Medulla oblongata (tissue), 1 donor: ENCODE measurements at regions not wholly inside any gene's neighbourhood (a gene's known extent, or its start where the extent isn't known, plus 50 kb on each side); places are given as distances from the start of the nearest gene placed in this dataset.
A peak's percentile ranks its signal among the peaks of the same experiment; 100 is the strongest.

Experiments used
- DNase-seq: peaks from one replicate; pipeline ENCODE4 v3.0.0-alpha.2; 2015; ENCODE audit errors: extremely low spot score

DNA sequence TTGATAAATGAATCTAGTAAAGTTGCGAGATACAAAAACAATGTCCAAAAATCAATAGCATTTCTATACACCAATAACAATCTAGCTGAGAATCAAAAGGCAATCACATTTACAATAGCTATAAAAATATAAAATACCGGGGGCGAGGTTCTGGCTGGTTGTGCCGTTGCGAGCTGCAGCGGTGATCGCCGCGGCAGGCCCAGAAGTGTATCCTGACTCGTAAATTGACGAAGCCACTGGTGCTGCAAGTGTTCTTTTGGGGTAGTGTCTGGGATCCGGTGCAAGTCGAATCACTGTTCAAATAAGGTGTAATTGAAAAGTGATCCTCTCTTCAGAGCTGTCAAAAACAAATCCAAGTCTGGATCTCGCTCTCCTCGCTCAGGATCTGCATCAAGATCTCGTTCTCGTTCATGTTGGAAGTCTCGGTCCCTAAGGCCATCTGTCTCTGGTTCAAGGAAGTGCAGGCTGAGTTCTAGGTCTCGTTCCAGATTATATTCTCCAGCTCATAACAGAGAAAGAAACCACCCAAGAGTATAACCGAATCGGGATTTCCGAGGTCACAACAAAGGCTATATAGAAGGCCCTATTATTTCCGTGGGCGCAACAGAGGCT lies 80.1 kb upstream of the STT3B start:
- DNase-seq, result no peak

DNA sequence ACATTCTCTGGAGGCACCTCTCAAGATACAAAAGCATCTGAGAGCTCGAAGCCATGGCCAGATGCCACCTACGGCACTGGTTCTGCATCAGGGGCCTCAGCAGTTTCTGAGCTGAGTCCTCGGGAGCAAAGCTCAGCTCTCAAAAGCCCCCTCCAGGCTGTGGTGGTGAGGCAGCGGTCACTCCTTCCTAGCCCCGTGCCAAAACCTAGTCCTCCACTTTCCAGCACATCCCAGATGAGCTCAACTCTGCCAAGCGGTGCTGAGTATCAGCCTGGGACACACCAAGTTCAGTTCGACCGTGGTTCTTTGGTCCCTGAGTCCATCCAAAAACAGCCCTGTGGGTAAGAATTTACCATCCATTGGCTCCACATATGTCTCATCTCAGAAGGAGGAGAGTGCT lies 79.3 kb upstream of the STT3B start:
- no peak for DNase-seq

GRCh38 chr3:31455524-31455923 lies 77.2 kb upstream of the STT3B start:
- DNase-seq, result no peak

GRCh38 chr3:31456373-31456772 lies 76.4 kb upstream of the STT3B start:
- DNase-seq, result no peak

- DNase-seq, result no peak
Measured at GRCh38 chr3:31461426-31461825, 71.3 kb upstream of the STT3B start.

GRCh38 chr3:31462050-31462569 lies 70.6 kb upstream of the STT3B start:
- peak; percentile 4 for DNase-seq

- DNase-seq, result no peak
Measured at GRCh38 chr3:31465999-31466398, 66.7 kb upstream of the STT3B start.

GRCh38 chr3:31466866-31467265 lies 65.9 kb upstream of the STT3B start:
- DNase-seq, result no peak

GRCh38 chr3:31468433-31468832 lies 64.3 kb upstream of the STT3B start:
- no peak for DNase-seq

DNA sequence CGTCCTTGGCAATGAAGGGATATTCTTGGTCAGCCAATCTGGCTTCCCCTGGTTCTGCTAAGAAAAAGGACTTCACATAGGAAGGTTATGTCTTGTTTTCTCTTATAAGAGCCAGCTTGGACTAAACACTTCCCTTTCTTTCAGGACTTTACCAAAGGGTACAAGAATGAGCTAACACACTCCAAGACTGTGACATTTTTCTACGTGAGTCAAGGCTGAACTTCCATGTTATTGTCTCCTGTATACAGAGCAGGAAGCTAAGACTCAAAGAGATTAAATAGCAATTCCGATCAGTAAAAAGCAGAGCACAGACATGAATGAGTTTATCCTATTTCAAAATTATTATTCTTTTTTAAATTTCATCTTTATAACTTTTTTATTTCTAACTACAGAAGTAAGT lies 63.3 kb upstream of the STT3B start:
- no peak for DNase-seq

GRCh38 chr3:31472479-31473390 lies 60.0 kb upstream of the STT3B start:
- no peak for DNase-seq

DNA sequence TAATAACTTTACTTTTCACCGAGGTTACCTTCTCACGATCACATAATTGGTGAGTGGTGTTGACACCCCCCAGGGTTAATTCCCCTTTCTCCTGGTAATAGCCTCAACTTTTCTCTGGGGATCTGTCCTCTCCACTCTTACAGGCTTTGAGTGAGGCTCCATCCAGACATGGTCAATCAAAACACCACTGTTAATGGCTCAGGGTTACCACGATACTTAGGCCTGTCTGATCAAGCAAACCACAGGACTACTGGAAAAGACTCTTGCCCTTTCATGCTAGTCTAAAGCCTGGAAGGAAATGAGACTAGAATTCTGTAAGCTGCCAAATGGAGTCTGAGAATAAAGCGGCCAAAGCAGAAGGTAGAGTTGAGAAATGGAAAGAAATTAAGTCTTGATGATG lies 56.5 kb upstream of the STT3B start:
- no peak for DNase-seq

GRCh38 chr3:31479431-31479830 lies 53.3 kb upstream of the STT3B start:
- DNase-seq, result peak; percentile 17

GRCh38 chr3:31481697-31482096 lies 51.0 kb upstream of the STT3B start:
- no peak for DNase-seq

DNA sequence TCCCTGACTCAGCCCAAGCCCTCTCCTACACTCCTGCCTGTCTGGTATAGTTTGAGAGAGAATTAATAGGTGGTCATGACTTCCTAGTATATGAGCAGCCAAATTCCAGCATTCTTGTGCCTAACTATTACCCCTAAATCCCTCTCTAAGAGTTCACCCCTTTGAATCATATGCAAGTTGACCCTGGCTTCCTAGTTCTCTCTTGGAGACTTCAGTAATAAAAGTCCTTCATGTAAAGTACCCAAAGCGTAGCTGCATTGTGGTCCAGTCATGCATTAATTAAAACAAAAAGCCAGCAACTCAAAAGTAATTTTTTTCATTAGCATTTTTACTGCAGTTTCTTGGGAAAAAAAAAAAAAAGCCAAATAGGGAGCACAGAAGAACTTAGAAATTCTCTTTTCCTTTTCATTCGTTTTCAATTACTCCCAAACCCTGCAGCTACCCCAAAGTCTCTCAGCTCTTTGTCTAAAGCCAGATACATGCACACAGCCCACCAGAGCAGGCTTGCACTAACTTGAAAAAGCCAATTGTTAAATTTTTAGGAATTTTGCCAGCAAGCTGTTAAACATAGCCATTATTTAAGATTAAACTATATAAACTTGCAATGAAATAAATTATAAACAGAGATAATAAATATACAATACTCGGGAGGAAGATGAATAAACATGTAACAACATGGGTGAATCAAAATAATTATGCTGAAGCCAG lies 50.1 kb upstream of the STT3B start:
- DNase-seq, result no peak
